CD4-positive, alpha-beta T cell treated with Interleukin-12 subunit alpha and Interleukin-12 subunit beta, for 1 hour (primary cell): ENCODE measurements at regions not wholly inside any gene's neighbourhood (a gene's known extent, or its start where the extent isn't known, plus 50 kb on each side); places are given as distances from the start of the nearest gene placed in this dataset.
A peak's percentile ranks its signal among the peaks of the same experiment; 100 is the strongest.

Experiments used
- DNase-seq: peaks from one replicate; pipeline ENCODE4 v3.0.0-alpha.2; 2020

- no peak for DNase-seq
Observed at GRCh38 chr10:47053081-47053798, 142.0 kb downstream of the PTPN20 start.

- no peak for DNase-seq
Observed at GRCh38 chr10:47054974-47055373, 143.7 kb downstream of the PTPN20 start.

- no peak for DNase-seq
Observed at GRCh38 chr10:47055386-47056246, 144.4 kb downstream of the PTPN20 start.

- DNase-seq = no peak
Observed at GRCh38 chr10:47056247-47056510, 145.0 kb downstream of the PTPN20 start.

DNA sequence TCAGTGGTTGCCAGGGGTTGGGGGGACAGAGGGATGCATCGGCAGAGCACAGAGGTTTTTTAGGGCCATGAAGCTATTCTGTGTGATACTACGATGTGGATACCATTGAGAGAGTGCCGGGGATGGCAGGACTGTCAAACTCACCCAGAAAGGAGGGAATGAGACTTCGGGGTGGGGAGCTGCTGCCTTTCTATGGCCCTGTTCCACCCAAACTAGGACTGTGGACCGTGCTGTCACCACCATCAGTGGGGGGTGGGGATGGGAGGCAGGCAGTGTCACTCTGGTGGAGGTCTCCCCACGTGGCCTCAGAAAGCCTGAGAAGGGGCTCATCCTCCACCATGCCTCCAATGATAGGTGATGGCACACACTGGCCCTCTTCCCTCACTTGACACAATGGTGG is 146.2 kb downstream of the PTPN20 start:
- no peak for DNase-seq

GRCh38 chr10:47058032-47058702 is 146.9 kb downstream of the PTPN20 start:
- no peak for DNase-seq

DNA sequence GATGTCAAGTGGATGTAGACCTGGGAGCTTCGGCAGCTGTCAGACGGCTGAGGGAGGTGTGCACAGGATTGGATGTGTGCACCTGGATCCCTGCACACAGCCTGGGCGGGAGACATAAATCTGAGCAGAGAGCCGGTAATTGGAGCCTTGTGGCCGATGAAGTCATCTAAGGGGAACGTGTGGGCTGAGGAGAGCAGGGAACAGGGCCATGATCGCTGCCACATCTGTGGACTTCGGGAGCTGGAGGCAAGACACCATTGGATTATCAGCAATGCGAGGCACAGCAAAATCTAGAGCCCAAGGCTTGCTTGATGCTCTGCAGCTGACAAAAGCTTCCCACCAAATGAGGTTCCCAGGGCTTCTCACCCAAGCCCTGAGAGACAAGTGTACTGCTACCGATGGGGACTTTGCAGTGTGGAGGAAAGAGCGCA is 147.7 kb downstream of the PTPN20 start:
- DNase-seq = no peak

DNA sequence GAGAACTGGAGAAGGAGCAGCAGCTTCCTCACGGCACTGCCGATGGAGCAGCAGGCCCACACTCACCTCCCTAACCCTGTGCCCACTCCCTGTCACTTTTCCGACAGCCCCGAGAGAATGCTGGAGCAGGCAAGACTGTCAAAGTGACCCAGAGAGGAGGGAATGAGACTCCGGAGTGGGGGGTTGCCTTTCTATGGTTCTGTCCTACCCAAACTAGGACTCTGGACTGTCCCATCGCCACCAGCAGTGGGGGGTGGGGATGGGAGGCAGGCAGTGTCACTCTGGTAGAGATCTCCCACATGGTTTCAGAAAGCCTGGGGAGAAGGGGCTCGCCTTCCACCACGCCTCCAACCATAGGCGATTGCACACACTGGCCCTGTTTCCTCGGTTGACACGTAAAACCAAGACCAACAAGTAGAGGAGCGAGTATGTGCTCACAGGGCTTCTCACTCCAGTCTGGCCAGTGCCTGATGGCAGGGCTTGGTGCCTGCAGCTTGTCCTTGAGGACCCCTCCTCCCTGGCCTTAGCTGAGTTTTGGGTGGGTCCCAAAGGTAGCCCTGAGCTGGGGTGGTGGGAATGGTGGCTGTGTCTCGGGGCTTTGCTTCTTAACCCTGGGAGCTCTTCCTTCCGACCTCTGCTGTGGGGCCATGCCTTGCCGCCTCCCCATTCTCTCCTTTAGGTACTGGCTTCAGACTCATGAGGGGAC is 148.5 kb downstream of the PTPN20 start:
- DNase-seq = no peak

DNA sequence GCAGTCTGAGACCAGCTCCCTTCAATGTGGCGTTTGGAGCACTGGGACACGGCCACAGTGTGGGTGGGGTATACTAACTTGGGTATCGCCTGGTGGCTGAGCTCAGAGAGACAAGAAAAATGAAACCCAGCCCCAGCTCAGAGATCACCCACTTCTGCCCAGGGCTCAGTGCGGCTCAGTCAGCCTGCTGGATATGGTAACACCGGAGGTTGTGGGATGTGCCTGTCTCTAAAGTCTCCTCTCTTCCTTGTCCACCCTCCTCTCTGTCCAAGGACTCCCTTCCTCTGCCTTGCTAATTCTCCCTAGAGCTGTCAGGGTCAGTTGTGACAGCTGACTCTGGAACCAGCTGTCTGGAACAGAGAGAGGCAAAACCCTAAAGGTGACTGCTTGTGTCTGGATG is 149.1 kb downstream of the PTPN20 start:
- DNase-seq = no peak

DNA sequence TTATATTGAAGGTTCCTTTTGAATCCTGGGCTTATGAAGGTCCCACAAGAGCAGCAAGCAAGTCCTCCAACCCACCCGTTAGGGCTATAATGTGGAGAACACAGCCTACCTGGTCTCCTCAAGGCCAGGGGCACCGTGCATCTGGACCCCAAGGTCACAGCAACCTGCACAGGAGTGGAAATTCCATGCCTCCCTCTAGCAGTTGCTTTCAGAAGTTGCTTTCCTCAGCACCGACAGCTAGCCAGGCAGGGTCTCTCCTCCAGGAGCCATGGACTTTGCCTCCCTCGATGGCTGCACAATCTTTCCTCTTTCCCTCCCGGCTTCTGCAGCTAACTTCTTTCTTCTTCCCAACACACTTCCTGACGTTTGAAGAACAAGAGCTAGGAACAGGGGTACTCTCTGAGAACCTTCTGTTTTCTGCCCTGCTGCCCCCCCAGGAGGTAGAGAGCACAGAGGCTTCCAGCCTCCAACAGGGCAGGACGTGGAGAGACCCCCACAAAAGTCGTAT is 149.8 kb downstream of the PTPN20 start:
- no peak for DNase-seq

DNA sequence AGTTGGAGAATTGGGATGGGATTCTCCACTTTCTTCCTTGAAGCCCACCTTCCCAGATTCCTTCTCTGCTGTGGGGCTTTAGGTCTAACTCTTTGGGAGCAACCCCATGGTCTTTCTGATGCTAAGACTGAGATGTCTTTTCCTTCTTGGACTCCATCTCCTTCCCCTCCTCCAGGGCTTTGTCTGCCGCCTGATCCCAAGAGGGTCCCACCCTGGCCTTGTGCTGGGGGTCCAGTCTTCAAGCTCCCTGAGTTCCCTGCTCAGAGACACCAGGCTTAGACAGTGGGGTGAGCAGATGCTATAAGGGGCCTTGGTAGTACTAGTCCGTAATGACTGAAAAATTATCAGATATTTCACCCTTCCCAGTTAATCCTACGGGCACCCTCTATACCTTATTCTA is 150.5 kb downstream of the PTPN20 start:
- no peak for DNase-seq

- DNase-seq = peak; percentile 6
Observed at GRCh38 chr10:47062441-47063200, 151.4 kb downstream of the PTPN20 start.

- no peak for DNase-seq
Observed at GRCh38 chr10:47063858-47064257, 152.6 kb downstream of the PTPN20 start.

DNA sequence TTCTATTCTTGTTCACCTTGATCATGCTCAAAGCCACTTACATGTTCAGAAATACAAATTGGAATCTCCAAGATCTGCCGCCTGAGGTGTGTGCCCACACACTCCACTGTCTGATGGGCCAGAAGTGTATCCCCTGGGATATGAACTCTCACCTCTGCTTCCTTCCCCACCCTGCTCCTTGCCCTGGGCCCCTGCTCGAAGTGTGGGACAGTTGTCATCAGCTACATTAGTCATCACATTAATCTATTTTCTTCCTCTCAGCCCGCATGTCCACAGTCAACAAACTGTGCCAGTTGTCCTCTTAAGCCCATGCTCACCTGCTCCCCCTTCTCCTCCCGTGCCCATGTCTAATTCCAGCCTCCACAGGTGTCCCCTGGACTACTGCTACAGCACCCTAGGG is 154.7 kb downstream of the PTPN20 start:
- no peak for DNase-seq

DNA sequence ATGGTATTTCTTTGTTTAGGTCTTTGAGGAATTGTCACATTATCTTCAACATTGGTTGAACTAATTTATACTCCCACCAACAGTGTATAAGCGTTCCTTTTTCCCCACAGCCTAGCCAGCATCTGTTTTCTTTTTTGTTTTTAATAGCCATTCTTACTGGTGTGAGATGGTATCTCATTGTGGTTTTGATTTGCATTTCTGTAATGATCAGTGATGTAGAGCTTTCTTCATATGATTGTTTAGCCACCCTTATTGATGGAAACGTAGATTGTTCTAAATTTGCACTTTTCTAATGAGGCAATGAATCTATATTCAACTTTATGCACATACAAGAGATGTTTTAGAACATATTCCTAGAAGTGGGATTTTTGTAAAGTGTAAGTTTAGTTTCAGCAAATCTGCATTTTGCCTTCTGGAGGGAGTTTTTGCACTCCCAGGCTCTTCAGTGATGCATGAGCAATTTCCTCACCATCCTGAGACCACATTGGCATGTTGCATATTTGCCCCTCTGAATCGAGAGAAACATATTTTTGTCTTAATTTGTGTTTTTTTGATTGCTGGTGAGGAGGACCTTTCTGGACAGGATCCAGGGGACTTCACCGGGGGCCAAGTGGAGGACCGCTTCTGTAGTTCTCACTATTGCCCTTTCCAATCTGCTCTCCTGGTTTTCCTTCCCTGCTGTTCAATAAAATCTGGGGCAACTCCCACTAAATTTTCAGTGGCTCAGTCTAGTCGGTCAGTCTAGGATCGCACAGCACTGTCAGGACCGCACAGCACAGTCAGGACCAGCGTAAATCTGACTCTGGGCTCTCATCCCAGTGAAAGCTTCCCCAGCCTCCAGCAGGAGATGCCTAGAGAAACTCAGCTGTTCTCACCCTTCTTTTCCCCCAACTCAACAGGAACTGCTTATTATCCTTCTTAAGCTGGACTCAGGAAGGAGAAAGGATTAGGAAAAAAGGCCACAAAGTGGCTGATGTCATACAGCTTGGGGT is 157.0 kb downstream of the PTPN20 start:
- DNase-seq = no peak

- DNase-seq = no peak
Observed at GRCh38 chr10:47070541-47070940, 159.3 kb downstream of the PTPN20 start.

GRCh38 chr10:47071891-47072290 is 160.7 kb downstream of the PTPN20 start:
- DNase-seq = no peak

GRCh38 chr10:47073967-47074366 is 162.7 kb downstream of the PTPN20 start:
- DNase-seq = no peak

- no peak for DNase-seq
Observed at GRCh38 chr10:47076949-47077361, 165.7 kb downstream of the PTPN20 start.

DNA sequence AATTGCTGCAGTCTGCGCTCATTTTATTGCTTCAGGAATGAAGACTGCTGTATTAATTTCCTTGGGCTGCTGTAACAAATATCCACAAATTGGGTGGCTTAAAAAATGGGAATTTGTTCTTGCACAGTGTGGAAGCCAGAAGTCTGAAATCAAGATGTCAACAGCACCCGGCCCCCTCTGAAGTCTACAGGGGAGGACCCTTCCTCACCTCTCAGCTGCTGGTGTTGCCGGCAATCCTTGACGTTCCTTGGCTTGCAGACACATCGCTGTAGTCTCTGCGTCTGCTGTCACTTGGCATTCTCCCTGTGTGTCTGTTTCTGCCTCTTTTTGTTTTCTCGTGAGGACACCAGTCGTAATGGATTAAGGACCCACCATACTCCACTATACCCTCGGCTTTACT is 166.2 kb downstream of the PTPN20 start:
- no peak for DNase-seq

DNA sequence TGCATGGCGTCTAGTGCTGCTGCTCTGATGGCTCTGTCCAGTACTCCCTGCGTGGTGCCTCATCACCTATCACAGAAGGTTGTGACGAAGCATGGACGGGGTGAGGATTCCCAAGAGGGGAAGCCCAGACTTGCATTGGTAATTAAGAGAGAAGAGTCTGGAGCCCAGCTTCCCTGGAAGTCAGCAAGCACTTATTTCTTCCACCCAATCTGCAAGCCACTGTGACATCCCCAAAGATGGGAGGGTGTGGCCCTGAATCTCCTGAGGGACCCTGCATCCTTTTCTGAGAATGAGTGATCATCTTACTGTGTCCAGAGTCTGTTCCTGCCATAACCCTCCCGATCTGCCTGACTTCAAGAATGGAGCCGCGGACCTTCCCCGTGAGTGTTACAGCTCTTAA is 166.7 kb downstream of the PTPN20 start:
- no peak for DNase-seq
